Right atrium auricular region (tissue), 2 donors: ENCODE measurements at regions not wholly inside any gene's neighbourhood (a gene's known extent, or its start where the extent isn't known, plus 50 kb on each side); places are given as distances from the start of the nearest gene placed in this dataset.

ENCODE experiments used
- DNase-seq: peaks from one replicate; pipeline ENCODE4 v3.0.0-alpha.2; 2019; ENCODE audit warnings: low spot score
- H3K27ac ChIP-seq, 2 donors: fragments of 200-600 bp; sonication (generic); 1 replicate in 1 of 2; 2 replicates in 1 of 2; pipeline ENCODE4 v1.5.1; 2016 to 2019
- H3K27me3 ChIP-seq, 2 donors: fragments of 200-600 bp; sonication (generic); one replicate each; pipeline versions ENCODE4 v1.5.1 to v1.6.0; 2017 to 2019
- H3K36me3 ChIP-seq: fragments of 200-600 bp; sonication (generic); one replicate; pipeline ENCODE4 v1.5.1; 2016
- H3K4me1 ChIP-seq, 2 donors: fragments of 200-600 bp; sonication (generic); one replicate each; pipeline versions ENCODE4 v1.5.1 to v1.6.0; 2017 to 2019
- H3K4me3 ChIP-seq, 2 donors: fragments of 200-600 bp; sonication (generic); 1 replicate in 1 of 2; 2 replicates in 1 of 2; pipeline ENCODE4 v1.5.1; 2017 to 2019; ENCODE audit warnings: mild to moderate bottlenecking in 1 of 2, moderate library complexity in 1 of 2
- H3K9me3 ChIP-seq, 2 donors: fragments of 200-600 bp; sonication (generic); one replicate each; pipeline ENCODE4 v1.5.1; 2019
- CTCF ChIP-seq, 2 donors: fragments of 200-600 bp; sonication (generic); IDR thresholded peaks; one replicate each; pipeline ENCODE4 v1.5.1; 2019; ENCODE audit warnings: antibody characterized with exemption in 2 of 2

GRCh38 chr12:127485528-127485927 is 781.4 kb upstream of the TMEM132C start:
- H3K27me3 ChIP-seq: no peaks in the 10 kb centered on the region
- H3K9me3 ChIP-seq: no peaks in the 10 kb centered on the region
- H3K4me3 ChIP-seq: no peak overlapping the region
- no peak overlapping the region for H3K27ac ChIP-seq
- no peak for DNase-seq
- H3K36me3 ChIP-seq: no peaks in the 10 kb centered on the region
- H3K4me1 ChIP-seq: no peaks in the 10 kb centered on the region
- no peak for TF ChIP-seq CTCF (IDR thresholded peaks at IDR 0.05)

GRCh38 chr12:127487031-127487430 is 779.9 kb upstream of the TMEM132C start:
- no peaks in the 10 kb centered on the region for H3K36me3 ChIP-seq
- H3K27ac ChIP-seq: no peak overlapping the region
- DNase-seq: no peak
- H3K9me3 ChIP-seq: no peaks in the 10 kb centered on the region
- no peaks in the 10 kb centered on the region for H3K4me1 ChIP-seq
- no peaks in the 10 kb centered on the region for H3K27me3 ChIP-seq
- no peak for TF ChIP-seq CTCF (IDR thresholded peaks at IDR 0.05)
- no peak overlapping the region for H3K4me3 ChIP-seq

- H3K4me1 ChIP-seq: no peaks in the 10 kb centered on the region
- no peaks in the 10 kb centered on the region for H3K36me3 ChIP-seq
- H3K4me3 ChIP-seq: no peak overlapping the region
- no peaks in the 10 kb centered on the region for H3K27me3 ChIP-seq
- H3K9me3 ChIP-seq: no peaks in the 10 kb centered on the region
- no peak for TF ChIP-seq CTCF (IDR thresholded peaks at IDR 0.05)
- no peak overlapping the region for H3K27ac ChIP-seq
- no peak for DNase-seq
Measured at GRCh38 chr12:127489061-127489460, 777.9 kb upstream of the TMEM132C start.

DNA sequence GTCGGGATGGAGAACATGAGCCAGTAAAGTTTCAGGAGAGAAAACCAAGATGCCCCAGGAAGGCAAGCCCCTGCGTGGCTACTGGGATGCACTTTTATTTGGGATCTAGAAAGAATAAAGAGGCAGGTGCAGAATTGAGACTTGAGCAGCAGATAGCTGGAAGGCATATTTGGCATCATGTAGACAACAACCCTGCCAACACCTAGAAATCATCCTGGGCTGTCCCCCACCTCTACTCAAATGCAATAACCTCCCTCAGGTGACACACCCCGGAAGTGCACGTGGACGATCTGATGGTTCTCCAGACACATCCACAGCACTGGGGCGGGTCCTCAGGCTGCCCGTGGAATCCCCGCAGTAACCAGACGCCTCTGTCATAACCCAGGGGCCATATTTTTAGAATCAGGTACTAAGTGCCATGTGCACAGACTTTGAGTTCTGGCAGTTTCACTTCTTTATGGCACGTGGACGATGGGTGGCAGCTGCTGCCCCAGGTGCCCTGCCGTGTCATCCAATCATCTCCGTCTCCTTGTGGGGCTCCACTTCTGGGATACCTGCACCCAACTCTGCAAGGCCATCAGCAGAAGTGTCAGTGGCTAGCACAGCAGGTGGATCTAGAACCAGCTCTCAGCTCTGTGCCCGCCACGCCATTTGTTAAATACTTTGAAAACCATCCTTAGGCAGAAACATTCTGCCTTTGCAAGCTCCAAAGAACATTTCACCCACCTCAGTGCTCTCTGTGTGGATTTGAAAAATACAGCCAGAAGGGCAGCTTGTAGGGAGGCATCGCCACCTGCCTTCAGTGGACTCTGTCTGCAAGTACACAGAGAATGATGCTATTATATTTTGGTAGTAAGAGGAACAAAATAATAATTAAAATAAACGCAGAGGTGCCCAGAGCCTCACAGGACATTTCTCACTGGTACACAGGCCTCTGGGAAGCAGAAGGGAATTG is 771.7 kb upstream of the TMEM132C start:
- Histone ChIP-seq H3K4me3 (no peak overlapping the region), H3K27ac (no peak overlapping the region), H3K27me3 (no peaks in the 10 kb centered on the region), H3K4me1 (no peaks in the 10 kb centered on the region), H3K9me3 (no peaks in the 10 kb centered on the region), H3K36me3 (no peaks in the 10 kb centered on the region)
- no peak for TF ChIP-seq CTCF (IDR thresholded peaks at IDR 0.05)
- DNase-seq: no peak

- DNase-seq: no peak
- TF ChIP-seq CTCF (IDR thresholded peaks at IDR 0.05): no peak
- H3K36me3 ChIP-seq: no peaks in the 10 kb centered on the region
- H3K27ac ChIP-seq: no peak overlapping the region
- H3K9me3 ChIP-seq: no peaks in the 10 kb centered on the region
- no peak overlapping the region for H3K4me3 ChIP-seq
- no peaks in the 10 kb centered on the region for H3K27me3 ChIP-seq
- H3K4me1 ChIP-seq: no peaks in the 10 kb centered on the region
Measured at GRCh38 chr12:127496255-127496654, 770.7 kb upstream of the TMEM132C start.
